Activated T-helper 1 cell treated with anti-CD3 and anti-CD28 coated beads, Interleukin-12 subunit alpha, Interleukin-12 subunit beta, Interleukin-2, Interleukin-4 antibody, amounts not matched to agents 30 ng/mL and 10 ng/mL and 1 ng/mL, durations not matched to agents 14 hours and 24 hours and 36 hours (primary cell): ENCODE measurements at regions not wholly inside any gene's neighbourhood (a gene's known extent, or its start where the extent isn't known, plus 50 kb on each side); places are given as distances from the start of the nearest gene placed in this dataset.

ENCODE experiments used
- DNase-seq: peaks from one replicate; pipeline ENCODE4 v3.0.0; 2021; ENCODE audit warnings: low spot score
- H3K27ac Mint-ChIP-seq: one replicate; pipeline ENCODE4 v1.8.0; 2021; ENCODE audit warnings: mild to moderate bottlenecking, mixed read lengths
- H3K27me3 Mint-ChIP-seq: one replicate; pipeline ENCODE4 v1.8.0; 2022; ENCODE audit warnings: mild to moderate bottlenecking, moderate library complexity, mixed read lengths; ENCODE audit not compliant: insufficient read depth
- H3K36me3 Mint-ChIP-seq: one replicate; pipeline ENCODE4 v1.8.0; 2021; ENCODE audit warnings: low read depth, mixed read lengths
- H3K4me1 Mint-ChIP-seq: one replicate; pipeline ENCODE4 v1.8.0; 2021; ENCODE audit warnings: low read depth, mixed read lengths
- H3K4me3 Mint-ChIP-seq: one replicate; pipeline ENCODE4 v1.8.0; 2021; ENCODE audit warnings: mild to moderate bottlenecking, moderate library complexity, mixed read lengths
- H3K9me3 Mint-ChIP-seq: one replicate; pipeline ENCODE4 v1.8.0; 2021; ENCODE audit warnings: mixed read lengths
- intact Hi-C: fragments of 100-400 bp; cut with micrococcal nuclease; formaldehyde crosslinking; loops from one replicate; pipeline ENCODE4 v1.15.1; 2024

- no peak for DNase-seq
- no peak overlapping the region for H3K27ac Mint-ChIP-seq
- H3K36me3 Mint-ChIP-seq: peaks cover 2% of the 10 kb centered on the region
- H3K9me3 Mint-ChIP-seq: no peaks in the 10 kb centered on the region
- intact Hi-C loops: loop anchor here (5.0 kb wide), 1 partner anchor 130 kb away; no protein-coding TSS in a partner anchor
- peaks cover 12% of the 10 kb centered on the region for H3K4me1 Mint-ChIP-seq
- no peak overlapping the region for H3K4me3 Mint-ChIP-seq
- peaks cover 84% of the 10 kb centered on the region for H3K27me3 Mint-ChIP-seq
Measured at GRCh38 chr1:90837420-90837819, 120.3 kb upstream of the BARHL2 start.

GRCh38 chr1:90836345-90836679, 119.2 kb upstream of the BARHL2 start:
- DNase-seq: no peak
- H3K27ac Mint-ChIP-seq: no peak overlapping the region
- no peak overlapping the region for H3K4me3 Mint-ChIP-seq
- H3K36me3 Mint-ChIP-seq: peaks cover 2% of the 10 kb centered on the region
- no peaks in the 10 kb centered on the region for H3K9me3 Mint-ChIP-seq
- intact Hi-C loops: loop anchor here (5.0 kb wide), 1 partner anchor 129 kb away; no protein-coding TSS in a partner anchor
- H3K4me1 Mint-ChIP-seq: peaks cover 12% of the 10 kb centered on the region
- H3K27me3 Mint-ChIP-seq: peaks cover 85% of the 10 kb centered on the region

- Mint-ChIP-seq H3K4me3 (no peak overlapping the region), H3K9me3 (no peaks in the 10 kb centered on the region), H3K36me3 (peaks cover 2% of the 10 kb centered on the region), H3K27ac (no peak overlapping the region), H3K27me3 (peaks cover 84% of the 10 kb centered on the region), H3K4me1 (peaks cover 12% of the 10 kb centered on the region)
- no peak for DNase-seq
- intact Hi-C loops: loop anchor here (2.0 to 5.0 kb wide), 2 partner anchors 115 to 129 kb away; no protein-coding TSS in a partner anchor
Measured at GRCh38 chr1:90835661-90836344, 118.7 kb upstream of the BARHL2 start.

- H3K4me1 Mint-ChIP-seq: peaks cover 12% of the 10 kb centered on the region
- H3K27ac Mint-ChIP-seq: no peak overlapping the region
- no peak for DNase-seq
- intact Hi-C loops: loop anchor here (2.0 to 5.0 kb wide), 2 partner anchors 114 to 128 kb away; no protein-coding TSS in a partner anchor
- H3K27me3 Mint-ChIP-seq: peaks cover 82% of the 10 kb centered on the region
- H3K4me3 Mint-ChIP-seq: no peak overlapping the region
- H3K9me3 Mint-ChIP-seq: no peaks in the 10 kb centered on the region
- H3K36me3 Mint-ChIP-seq: no peaks in the 10 kb centered on the region
Measured at GRCh38 chr1:90834886-90835660, 118.0 kb upstream of the BARHL2 start.

GRCh38 chr1:90834354-90834885, 117.3 kb upstream of the BARHL2 start:
- no peaks in the 10 kb centered on the region for H3K9me3 Mint-ChIP-seq
- peaks cover 82% of the 10 kb centered on the region for H3K27me3 Mint-ChIP-seq
- no peaks in the 10 kb centered on the region for H3K36me3 Mint-ChIP-seq
- DNase-seq: no peak
- no peak overlapping the region for H3K4me3 Mint-ChIP-seq
- H3K27ac Mint-ChIP-seq: no peak overlapping the region
- peaks cover 12% of the 10 kb centered on the region for H3K4me1 Mint-ChIP-seq
- intact Hi-C loops: loop anchor here (2.0 kb wide), 1 partner anchor 114 kb away; no protein-coding TSS in a partner anchor

DNA sequence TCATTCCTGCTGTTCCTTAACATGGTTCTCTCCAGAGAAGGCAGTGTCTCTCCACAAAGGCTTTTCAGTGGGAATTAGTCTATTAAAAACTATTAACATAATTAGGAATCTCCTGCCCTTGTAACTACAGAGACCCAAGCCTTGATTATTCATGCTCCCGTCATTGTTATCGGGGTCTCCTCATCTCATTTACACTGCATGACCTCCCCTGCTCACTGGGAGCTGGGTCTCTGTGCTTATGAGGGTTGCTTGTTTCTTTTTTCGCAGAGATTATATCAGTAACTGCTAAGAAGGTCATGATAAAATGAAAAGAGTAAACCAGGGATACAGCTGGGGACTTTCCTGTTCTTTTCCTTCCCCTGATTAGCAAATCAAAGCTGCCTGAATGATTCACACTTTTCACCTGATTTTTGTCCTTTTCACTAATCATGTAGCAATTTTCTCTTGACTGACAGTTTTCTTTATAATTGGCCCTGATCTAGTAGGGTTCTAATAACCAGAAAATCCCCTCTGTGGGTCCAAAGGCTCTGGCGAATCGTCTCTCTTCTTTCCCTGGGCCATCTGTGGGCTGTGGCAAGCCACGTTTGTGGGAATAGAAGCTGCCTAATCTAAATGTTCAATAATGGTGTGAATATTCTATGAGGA, 116.5 kb upstream of the BARHL2 start:
- Mint-ChIP-seq H3K4me3 (no peak overlapping the region), H3K36me3 (no peaks in the 10 kb centered on the region), H3K4me1 (peaks cover 12% of the 10 kb centered on the region), H3K9me3 (no peaks in the 10 kb centered on the region), H3K27ac (no peak overlapping the region), H3K27me3 (peaks cover 82% of the 10 kb centered on the region)
- intact Hi-C loops: loop anchor here (2.0 kb wide), 1 partner anchor 113 kb away; no protein-coding TSS in a partner anchor
- no peak for DNase-seq

DNA sequence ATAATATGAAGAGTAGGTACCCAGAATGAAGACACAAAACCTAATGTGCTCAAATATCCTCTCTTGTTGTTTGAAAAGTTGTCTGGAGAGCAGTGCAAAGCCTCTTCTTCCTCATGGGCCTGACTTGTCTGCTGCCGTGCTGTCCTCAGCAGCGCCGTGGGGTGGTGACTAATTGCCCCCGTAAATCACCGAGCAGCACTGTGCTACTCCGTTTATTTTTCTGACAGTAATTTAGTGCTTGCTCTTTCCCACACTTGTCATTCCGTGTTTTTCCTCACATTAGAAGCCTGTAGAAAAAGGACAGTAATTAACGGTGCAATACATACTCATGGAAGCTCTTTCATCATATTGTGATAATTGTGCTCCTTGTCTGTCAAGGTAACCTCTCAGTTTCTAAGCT, 114.8 kb upstream of the BARHL2 start:
- H3K36me3 Mint-ChIP-seq: no peaks in the 10 kb centered on the region
- intact Hi-C loops: no loop called here
- no peak for DNase-seq
- no peak overlapping the region for H3K27ac Mint-ChIP-seq
- no peak overlapping the region for H3K4me3 Mint-ChIP-seq
- peaks cover 12% of the 10 kb centered on the region for H3K4me1 Mint-ChIP-seq
- no peaks in the 10 kb centered on the region for H3K9me3 Mint-ChIP-seq
- peaks cover 76% of the 10 kb centered on the region for H3K27me3 Mint-ChIP-seq

DNA sequence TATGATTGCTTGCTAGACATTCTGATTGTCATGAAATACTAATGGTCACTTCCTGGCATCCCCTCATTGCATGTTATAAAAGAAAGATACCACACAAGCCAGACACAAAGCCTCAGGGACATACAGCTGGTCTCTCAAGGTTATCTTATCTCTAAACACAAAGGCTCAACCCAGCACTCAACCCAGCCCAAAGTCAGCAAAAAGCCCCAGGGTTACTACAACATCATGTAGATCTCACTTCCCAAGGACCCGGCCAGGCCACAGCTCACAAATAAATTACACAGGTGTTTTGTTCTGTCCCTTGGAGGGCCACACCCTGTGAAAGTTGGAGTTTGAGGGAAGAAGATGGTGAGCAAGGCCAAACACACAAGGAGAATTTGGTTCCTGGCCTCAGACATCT, 109.7 kb upstream of the BARHL2 start:
- H3K36me3 Mint-ChIP-seq: no peaks in the 10 kb centered on the region
- H3K4me3 Mint-ChIP-seq: no peak overlapping the region
- H3K27me3 Mint-ChIP-seq: peaks cover 41% of the 10 kb centered on the region
- no peaks in the 10 kb centered on the region for H3K9me3 Mint-ChIP-seq
- no peak overlapping the region for H3K27ac Mint-ChIP-seq
- intact Hi-C loops: no loop called here
- no peaks in the 10 kb centered on the region for H3K4me1 Mint-ChIP-seq
- DNase-seq: no peak

DNA sequence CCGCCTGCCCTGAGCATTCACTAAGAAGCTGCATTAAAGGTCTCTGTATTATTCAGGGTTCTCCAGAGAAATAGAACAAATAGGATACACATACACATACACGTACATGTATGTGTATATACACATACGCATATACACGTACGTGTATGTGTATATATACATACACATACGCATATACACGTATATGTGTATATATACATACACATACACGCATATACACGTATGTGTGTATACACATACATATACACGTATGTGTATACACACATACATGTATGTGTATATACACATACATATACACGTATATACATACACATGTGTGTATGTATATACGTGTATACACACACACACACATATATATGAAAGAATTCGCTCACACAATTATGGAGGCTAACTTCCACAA, 108.9 kb upstream of the BARHL2 start:
- Mint-ChIP-seq H3K9me3 (no peaks in the 10 kb centered on the region), H3K36me3 (no peaks in the 10 kb centered on the region), H3K4me3 (no peak overlapping the region), H3K27ac (no peak overlapping the region), H3K27me3 (peaks cover 35% of the 10 kb centered on the region), H3K4me1 (no peaks in the 10 kb centered on the region)
- no peak for DNase-seq
- intact Hi-C loops: no loop called here

DNA sequence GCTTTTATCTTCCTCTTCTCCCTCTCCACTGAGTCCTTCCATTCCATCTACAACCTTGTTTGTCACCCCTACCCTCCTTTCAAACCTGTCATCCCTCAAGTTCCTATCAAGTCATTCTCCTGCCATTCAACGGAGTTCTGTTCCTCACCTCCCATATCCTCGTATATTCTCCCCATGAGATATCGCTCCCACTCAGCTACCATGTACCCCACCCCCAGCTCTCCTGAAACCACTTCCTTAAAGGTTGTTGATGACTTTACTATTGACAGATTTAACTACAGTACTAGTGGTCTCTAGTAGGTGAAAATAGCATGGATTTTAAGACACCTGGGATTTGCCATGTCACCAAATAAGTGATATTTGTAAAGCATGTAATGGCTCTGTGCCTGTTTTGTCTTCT, 107.4 kb upstream of the BARHL2 start:
- Mint-ChIP-seq H3K36me3 (no peaks in the 10 kb centered on the region), H3K27ac (no peak overlapping the region), H3K4me3 (no peak overlapping the region), H3K27me3 (peaks cover 21% of the 10 kb centered on the region), H3K9me3 (no peaks in the 10 kb centered on the region), H3K4me1 (no peaks in the 10 kb centered on the region)
- no peak for DNase-seq
- intact Hi-C loops: no loop called here

DNA sequence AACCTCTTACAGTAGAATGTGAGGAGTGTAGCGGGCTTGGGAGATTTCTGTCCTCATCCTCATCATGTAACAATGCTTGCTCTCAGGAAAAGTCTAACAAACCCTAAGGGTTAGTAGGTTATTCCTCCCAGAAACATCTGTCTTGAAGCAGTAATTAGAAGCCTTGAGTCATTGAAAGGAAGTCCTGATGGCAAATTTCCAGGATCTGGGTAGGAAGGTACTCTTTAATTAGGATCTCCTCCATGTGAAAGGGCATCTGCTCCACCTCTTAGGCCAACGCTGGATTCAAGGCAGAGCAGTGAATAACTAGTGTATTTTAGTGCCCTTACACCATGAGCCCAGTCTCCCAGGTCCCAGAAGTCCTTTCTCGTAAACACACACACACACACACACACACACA, 106.6 kb upstream of the BARHL2 start:
- DNase-seq: no peak
- intact Hi-C loops: no loop called here
- Mint-ChIP-seq H3K4me1 (no peaks in the 10 kb centered on the region), H3K27me3 (peaks cover 13% of the 10 kb centered on the region), H3K27ac (no peak overlapping the region), H3K9me3 (no peaks in the 10 kb centered on the region), H3K4me3 (no peak overlapping the region), H3K36me3 (no peaks in the 10 kb centered on the region)

DNA sequence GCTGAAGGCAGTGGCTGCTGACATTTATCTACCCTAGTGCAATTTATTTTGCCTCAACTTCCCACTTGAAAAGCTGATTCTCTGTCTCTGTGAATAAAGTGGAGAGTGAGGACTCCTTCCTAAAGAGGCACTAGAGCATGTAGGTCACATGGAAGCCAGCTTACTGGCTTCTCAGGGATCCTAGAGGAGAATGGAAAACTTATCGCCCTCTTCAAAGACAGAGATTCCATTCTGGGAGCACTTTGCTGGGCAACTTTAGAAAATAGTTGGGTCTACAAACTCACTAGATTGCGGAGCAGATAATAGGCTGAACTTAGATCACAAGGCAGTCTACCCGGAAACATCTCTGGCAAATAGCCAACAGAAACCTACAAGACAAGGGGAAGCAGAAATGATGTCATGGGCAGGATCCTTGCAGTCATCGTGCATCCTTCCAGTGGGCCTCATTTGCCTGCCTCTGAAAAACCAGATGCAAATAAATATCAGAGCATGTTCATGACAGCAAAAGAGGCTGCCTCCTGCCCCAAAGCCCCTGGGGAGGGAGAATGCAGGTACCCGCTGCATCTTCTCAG, 104.8 kb upstream of the BARHL2 start:
- H3K27me3 Mint-ChIP-seq: peaks cover 7% of the 10 kb centered on the region
- no peaks in the 10 kb centered on the region for H3K4me1 Mint-ChIP-seq

More for the DNA sequence above, 104.8 kb upstream of the BARHL2 start:
- no peak for DNase-seq
- intact Hi-C loops: no loop called here
- Mint-ChIP-seq H3K4me3 (no peak overlapping the region), H3K36me3 (no peaks in the 10 kb centered on the region), H3K9me3 (no peaks in the 10 kb centered on the region), H3K27ac (no peak overlapping the region)
